K562 (cell line): ENCODE measurements at regions not wholly inside any gene's neighbourhood (a gene's known extent, or its start where the extent isn't known, plus 50 kb on each side); places are given as distances from the start of the nearest gene placed in this dataset.

ENCODE experiments used
- ATAC-seq: fragments of 200-7000 bp; cut with Tn5 transposase; 3 replicates; pipeline ENCODE4 v1.9.1; 2020; ENCODE audit warnings: moderate library complexity
- BruUV-seq: library from RNA; stranded (reverse); fragments of 400-500 nt; replicated peaks from 2 replicates; lab custom pipeline; 2021; lab: Mats Ljungman, UMichigan
- CTCF ChIA-PET: fragments of 300-600 bp; formaldehyde crosslinking; extraction: SDS; loops from one replicate; lab custom pipeline; 2021; ENCODE audit warnings: low intra/inter-chr PET ratio; lab: Yijun Ruan, JAX
- POLR2A ChIA-PET: fragments of 300-600, 350-650 bp; sonication (Branson Sonifier 250); formaldehyde crosslinking; extraction: SDS; loops from one replicate; lab custom pipeline; 2021; ENCODE audit warnings: antibody characterized with exemption, inconsistent platforms; lab: Yijun Ruan, JAX
- DNase-seq, 4 experiments: peaks; one replicate each; pipeline versions ENCODE4 v3.0.0 to v3.0.0-alpha.2; 2011 to 2018; ENCODE audit warnings: low spot score in 3 of 4, mixed read lengths in 3 of 4; ENCODE audit errors: extremely low read depth in 1 of 4
- FAIRE-seq: peaks from 2 replicates; lab custom pipeline; 2011; peaks lifted over from hg19 to GRCh38; lab: Jason Lieb, UNC
- H2AFZ ChIP-seq: 2 replicates; pipeline ENCODE4 v1.6.0; 2011; ENCODE audit warnings: low read depth, low read length, control low read depth, inconsistent platforms
- H3K27ac ChIP-seq: fragments of 200-600 bp; 3 replicates; pipeline ENCODE4 v1.8.0; 2011; ENCODE audit warnings: low read depth, mild to moderate bottlenecking, control low read depth, inconsistent platforms, low read length, moderate library complexity, mixed read lengths; ENCODE audit errors: extremely low read depth
- H3K27me3 ChIP-seq, 2 experiments: fragments of 300-600 bp in 1 of 2; 2 replicates in 1 of 2; 3 replicates in 1 of 2; pipeline versions ENCODE4 v1.6.0 to v1.8.0; 2011; ENCODE audit warnings: inconsistent platforms in 2 of 2, low read length in 2 of 2, mild to moderate bottlenecking in 1 of 2, mixed read lengths in 1 of 2, moderate library complexity in 1 of 2; ENCODE audit not compliant: control insufficient read depth in 2 of 2, insufficient read depth in 2 of 2
- H3K36me3 ChIP-seq: fragments of 300-600 bp; 3 replicates; pipeline ENCODE4 v1.8.0; 2011; ENCODE audit warnings: mild to moderate bottlenecking, low read length, inconsistent platforms; ENCODE audit not compliant: control insufficient read depth, insufficient read depth
- H3K4me1 ChIP-seq, 2 experiments: fragments of 200-600 bp in 1 of 2; replicated peaks in 1 of 2; 2 replicates in 1 of 2; 3 replicates in 1 of 2; pipeline versions ENCODE4 v1.5.1 to v1.8.0; 2011; ENCODE audit warnings: inconsistent platforms in 2 of 2, low read length in 2 of 2, mild to moderate bottlenecking in 1 of 2, mixed read lengths in 1 of 2, moderate library complexity in 1 of 2; ENCODE audit not compliant: control insufficient read depth in 2 of 2, insufficient read depth in 2 of 2
- H3K4me2 ChIP-seq: 2 replicates; pipeline ENCODE4 v1.6.1; 2011; ENCODE audit warnings: low read length, control low read depth, inconsistent platforms, mixed read lengths; ENCODE audit not compliant: insufficient read depth
- H3K4me3 ChIP-seq: fragments of 200-600 bp; sonication (generic), shearing (Covaris generic); 2 replicates; pipeline ENCODE4 v1.5.1; 2016; ENCODE audit warnings: control low read depth, inconsistent platforms
- H3K79me2 ChIP-seq: fragments of 200-600 bp; 3 replicates; pipeline ENCODE4 v1.8.0; 2011; ENCODE audit warnings: low read length, inconsistent platforms; ENCODE audit not compliant: control insufficient read depth, insufficient read depth
- H3K9ac ChIP-seq, 2 experiments: 2 replicates each; pipeline versions ENCODE4 v1.6.0 to v1.6.1; 2011; ENCODE audit warnings: low read depth in 2 of 2, low read length in 2 of 2, control low read depth in 1 of 2, inconsistent platforms in 1 of 2, mild to moderate bottlenecking in 1 of 2, mixed read lengths in 1 of 2; ENCODE audit not compliant: insufficient read depth in 1 of 2
- H3K9me1 ChIP-seq: one replicate; pipeline ENCODE4 v1.6.0; 2011; ENCODE audit warnings: inconsistent platforms, mild to moderate bottlenecking, low read length, moderate library complexity; ENCODE audit not compliant: control insufficient read depth, insufficient read depth
- H3K9me3 ChIP-seq: replicated peaks from 2 replicates; pipeline ENCODE4 v1.5.1; 2011; ENCODE audit warnings: low read depth, low read length, inconsistent platforms; ENCODE audit not compliant: control insufficient read depth, insufficient read depth
- H4K20me1 ChIP-seq: replicated peaks from 2 replicates; pipeline ENCODE4 v1.6.1; 2011; ENCODE audit warnings: low read length, inconsistent platforms, mixed read lengths; ENCODE audit not compliant: control insufficient read depth, insufficient read depth
- FOSL1 ChIP-seq: fragments of 200-800 bp; sonication (Bioruptor generic); conservative IDR thresholded peaks from 2 replicates; pipeline ENCODE4 v1.6.1; 2016; ENCODE audit warnings: missing genetic modification characterization, missing compliant biosample characterization
- JUND ChIP-seq, 2 experiments: IDR thresholded peaks; 2 replicates in 1 of 2; 3 replicates in 1 of 2; pipeline ENCODE4 v1.6.1; 2011; ENCODE audit warnings: borderline replicate concordance in 2 of 2, low read depth in 2 of 2, low read length in 2 of 2, improper control_type of control experiment in 1 of 2, missing biosample characterization in 1 of 2, missing genetic modification characterization in 1 of 2, missing genetic modification reagents in 1 of 2
- PHTF2 ChIP-seq: fragments of 250-450 bp; sonication (Bioruptor Pico); IDR thresholded peaks from 2 replicates; pipeline ENCODE4 v1.5.0; 2021; ENCODE audit warnings: mild to moderate bottlenecking
- SMAD2 ChIP-seq: fragments of 150-350 bp; IDR thresholded peaks from 2 replicates; pipeline ENCODE4 v1.6.1; 2014; ENCODE audit warnings: low read depth, mild to moderate bottlenecking, low read length
- ZBTB17 ChIP-seq: fragments of 450-650 bp; formaldehyde crosslinking; IDR thresholded peaks from 2 replicates; pipeline ENCODE4 v1.4.0; 2020; ENCODE audit warnings: mild to moderate bottlenecking
- WGBS: fragments of 100-300 bp; shearing (Covaris generic); methylation state at CpG from one replicate; pipeline ENCODE4 v1.1.6; 2016; ENCODE audit warnings: low coverage, mixed read lengths; ENCODE audit not compliant: insufficient coverage; ENCODE audit errors: missing lambda C conversion rate; 5-methylcytosine and 5-hydroxymethylcytosine counted together
- in situ Hi-C: fragments of 300-500 bp; cut with MboI; formaldehyde crosslinking; loops from 4 replicates; pipeline ENCODE4 v1.15.0; 2018; ENCODE audit warnings: inconsistent platforms, mixed read lengths
- intact Hi-C: fragments of 100-400 bp; cut with micrococcal nuclease; formaldehyde crosslinking; loops from 2 replicates; pipeline ENCODE4 v1.14.2; 2022
- TF ChIP-seq, protein P1 (sequence below), 2 experiments: fragments of 450-650 bp in 1 of 2; sonication (generic) in 1 of 2; formaldehyde crosslinking in 1 of 2; IDR thresholded peaks; 2 replicates each; pipeline versions ENCODE4 v1.7.1 to v1.9.0; 2016 to 2022; ENCODE audit warnings: inconsistent platforms in 1 of 2, mild to moderate bottlenecking in 1 of 2, missing genetic modification reagents in 1 of 2
- TF ChIP-seq, protein P2 (sequence below): sonication (generic); formaldehyde crosslinking; IDR thresholded peaks from 2 replicates; pipeline ENCODE4 v1.8.1; 2023; ENCODE audit warnings: missing genetic modification reagents, mild to moderate bottlenecking, borderline replicate concordance

DNA sequence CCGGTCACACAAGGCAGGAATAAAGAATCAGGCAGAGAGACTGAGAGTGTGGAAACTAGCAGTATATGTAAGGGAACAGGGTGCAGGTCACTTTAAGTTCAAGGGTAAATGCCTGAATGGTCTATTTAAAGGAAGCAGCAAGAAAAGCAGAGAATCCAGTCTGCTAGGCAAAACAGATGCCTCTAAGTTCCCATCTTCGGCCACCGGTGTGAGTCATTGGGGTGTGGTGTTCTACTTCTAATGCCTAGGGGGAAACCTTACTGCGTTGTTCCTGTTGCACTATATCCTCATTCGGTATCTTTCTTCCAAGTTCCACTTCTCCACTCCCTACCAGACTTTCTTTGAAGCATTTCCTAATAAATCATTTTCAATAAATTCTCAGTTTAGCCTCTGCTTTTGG lies 259.9 kb downstream of the HHIPL2 start:
- FAIRE-seq (no peak), ATAC-seq (no peak), DNase-seq (no peak)
- Histone ChIP-seq H3K36me3 (no peaks in the 10 kb centered on the region), H3K9ac (no peak overlapping the region), H3K4me2 (no peak overlapping the region), H3K4me3 (no peak overlapping the region), H3K79me2 (no peaks in the 10 kb centered on the region), H3K9me1 (no peaks in the 10 kb centered on the region), H4K20me1 (no peaks in the 10 kb centered on the region), H3K27ac (no peak overlapping the region), H3K27me3 (no peaks in the 10 kb centered on the region), H3K9me3 (no peaks in the 10 kb centered on the region), H3K4me1 (no peaks in the 10 kb centered on the region), H2AFZ (no peak overlapping the region)
- TF ChIP-seq JUND (IDR thresholded peaks at IDR 0.05; ENCODE audit: borderline replicate concordance, low read depth, low read length): peak; percentile 30; the same call in 1 of the 2 replicates
- TF ChIP-seq JUND (tag; IDR thresholded peaks at IDR 0.05; ENCODE audit: borderline replicate concordance, low read depth, low read length): peak; percentile 40; the same call in 1 of the 3 replicates
- TF ChIP-seq ZBTB17: peak; percentile 83
- TF ChIP-seq, protein P1, sequence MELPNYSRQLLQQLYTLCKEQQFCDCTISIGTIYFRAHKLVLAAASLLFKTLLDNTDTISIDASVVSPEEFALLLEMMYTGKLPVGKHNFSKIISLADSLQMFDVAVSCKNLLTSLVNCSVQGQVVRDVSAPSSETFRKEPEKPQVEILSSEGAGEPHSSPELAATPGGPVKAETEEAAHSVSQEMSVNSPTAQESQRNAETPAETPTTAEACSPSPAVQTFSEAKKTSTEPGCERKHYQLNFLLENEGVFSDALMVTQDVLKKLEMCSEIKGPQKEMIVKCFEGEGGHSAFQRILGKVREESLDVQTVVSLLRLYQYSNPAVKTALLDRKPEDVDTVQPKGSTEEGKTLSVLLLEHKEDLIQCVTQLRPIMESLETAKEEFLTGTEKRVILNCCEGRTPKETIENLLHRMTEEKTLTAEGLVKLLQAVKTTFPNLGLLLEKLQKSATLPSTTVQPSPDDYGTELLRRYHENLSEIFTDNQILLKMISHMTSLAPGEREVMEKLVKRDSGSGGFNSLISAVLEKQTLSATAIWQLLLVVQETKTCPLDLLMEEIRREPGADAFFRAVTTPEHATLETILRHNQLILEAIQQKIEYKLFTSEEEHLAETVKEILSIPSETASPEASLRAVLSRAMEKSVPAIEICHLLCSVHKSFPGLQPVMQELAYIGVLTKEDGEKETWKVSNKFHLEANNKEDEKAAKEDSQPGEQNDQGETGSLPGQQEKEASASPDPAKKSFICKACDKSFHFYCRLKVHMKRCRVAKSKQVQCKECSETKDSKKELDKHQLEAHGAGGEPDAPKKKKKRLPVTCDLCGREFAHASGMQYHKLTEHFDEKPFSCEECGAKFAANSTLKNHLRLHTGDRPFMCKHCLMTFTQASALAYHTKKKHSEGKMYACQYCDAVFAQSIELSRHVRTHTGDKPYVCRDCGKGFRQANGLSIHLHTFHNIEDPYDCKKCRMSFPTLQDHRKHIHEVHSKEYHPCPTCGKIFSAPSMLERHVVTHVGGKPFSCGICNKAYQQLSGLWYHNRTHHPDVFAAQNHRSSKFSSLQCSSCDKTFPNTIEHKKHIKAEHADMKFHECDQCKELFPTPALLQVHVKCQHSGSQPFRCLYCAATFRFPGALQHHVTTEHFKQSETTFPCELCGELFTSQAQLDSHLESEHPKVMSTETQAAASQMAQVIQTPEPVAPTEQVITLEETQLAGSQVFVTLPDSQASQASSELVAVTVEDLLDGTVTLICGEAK (IDR thresholded peaks at IDR 0.05): no peak
- TF ChIP-seq, protein P1 (CRISPR knock-in tag; IDR thresholded peaks at IDR 0.05): no peak
- peak; percentile 46 for TF ChIP-seq FOSL1 (tag)
- TF ChIP-seq, protein P2, sequence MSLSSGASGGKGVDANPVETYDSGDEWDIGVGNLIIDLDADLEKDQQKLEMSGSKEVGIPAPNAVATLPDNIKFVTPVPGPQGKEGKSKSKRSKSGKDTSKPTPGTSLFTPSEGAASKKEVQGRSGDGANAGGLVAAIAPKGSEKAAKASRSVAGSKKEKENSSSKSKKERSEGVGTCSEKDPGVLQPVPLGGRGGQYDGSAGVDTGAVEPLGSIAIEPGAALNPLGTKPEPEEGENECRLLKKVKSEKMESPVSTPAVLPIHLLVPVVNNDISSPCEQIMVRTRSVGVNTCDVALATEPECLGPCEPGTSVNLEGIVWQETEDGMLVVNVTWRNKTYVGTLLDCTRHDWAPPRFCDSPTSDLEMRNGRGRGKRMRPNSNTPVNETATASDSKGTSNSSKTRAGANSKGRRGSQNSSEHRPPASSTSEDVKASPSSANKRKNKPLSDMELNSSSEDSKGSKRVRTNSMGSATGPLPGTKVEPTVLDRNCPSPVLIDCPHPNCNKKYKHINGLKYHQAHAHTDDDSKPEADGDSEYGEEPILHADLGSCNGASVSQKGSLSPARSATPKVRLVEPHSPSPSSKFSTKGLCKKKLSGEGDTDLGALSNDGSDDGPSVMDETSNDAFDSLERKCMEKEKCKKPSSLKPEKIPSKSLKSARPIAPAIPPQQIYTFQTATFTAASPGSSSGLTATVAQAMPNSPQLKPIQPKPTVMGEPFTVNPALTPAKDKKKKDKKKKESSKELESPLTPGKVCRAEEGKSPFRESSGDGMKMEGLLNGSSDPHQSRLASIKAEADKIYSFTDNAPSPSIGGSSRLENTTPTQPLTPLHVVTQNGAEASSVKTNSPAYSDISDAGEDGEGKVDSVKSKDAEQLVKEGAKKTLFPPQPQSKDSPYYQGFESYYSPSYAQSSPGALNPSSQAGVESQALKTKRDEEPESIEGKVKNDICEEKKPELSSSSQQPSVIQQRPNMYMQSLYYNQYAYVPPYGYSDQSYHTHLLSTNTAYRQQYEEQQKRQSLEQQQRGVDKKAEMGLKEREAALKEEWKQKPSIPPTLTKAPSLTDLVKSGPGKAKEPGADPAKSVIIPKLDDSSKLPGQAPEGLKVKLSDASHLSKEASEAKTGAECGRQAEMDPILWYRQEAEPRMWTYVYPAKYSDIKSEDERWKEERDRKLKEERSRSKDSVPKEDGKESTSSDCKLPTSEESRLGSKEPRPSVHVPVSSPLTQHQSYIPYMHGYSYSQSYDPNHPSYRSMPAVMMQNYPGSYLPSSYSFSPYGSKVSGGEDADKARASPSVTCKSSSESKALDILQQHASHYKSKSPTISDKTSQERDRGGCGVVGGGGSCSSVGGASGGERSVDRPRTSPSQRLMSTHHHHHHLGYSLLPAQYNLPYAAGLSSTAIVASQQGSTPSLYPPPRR (CRISPR knock-in tag): no peak
- TF ChIP-seq SMAD2: no peak
- no peak for TF ChIP-seq PHTF2 (CRISPR knock-in tag)
- WGBS: 4% methylated on average over 5 of the region's 5 CpGs
- in situ Hi-C loops: no loop called here
- intact Hi-C loops: no loop called here
- ChIA-PET POLR2A (interaction anchor here (0.6 kb wide), 1 partner anchor 860 kb away, joined by 3 read pairs; no protein-coding TSS in a partner anchor), CTCF (no interaction called here)
- BruUV-seq: no TSS peak
